Neuronal stem cell (in vitro differentiated cells): ENCODE measurements at regions not wholly inside any gene's neighbourhood (a gene's known extent, or its start where the extent isn't known, plus 50 kb on each side); places are given as distances from the start of the nearest gene placed in this dataset.

Experiments used
- DNase-seq: peaks from one replicate; pipeline ENCODE4 v3.0.0-alpha.2; 2013; ENCODE audit warnings: low spot score
- H2AFZ ChIP-seq: one replicate; pipeline ENCODE4 v1.6.1; 2013; ENCODE audit warnings: mild to moderate bottlenecking, low read length, inconsistent platforms
- H2AK5ac ChIP-seq: 2 replicates; pipeline ENCODE4 v1.6.1; 2013; ENCODE audit warnings: low read depth, mild to moderate bottlenecking, inconsistent platforms, low read length, moderate library complexity, mixed read lengths
- H2BK120ac ChIP-seq: 2 replicates; pipeline ENCODE4 v1.6.1; 2013; ENCODE audit warnings: low read depth, mild to moderate bottlenecking, inconsistent platforms, low read length, moderate library complexity, mixed read lengths
- H2BK12ac ChIP-seq: one replicate; pipeline ENCODE4 v1.6.1; 2013; ENCODE audit warnings: low read length, inconsistent platforms
- H2BK15ac ChIP-seq: 2 replicates; pipeline ENCODE4 v1.6.1; 2013; ENCODE audit warnings: mild to moderate bottlenecking, low read length, inconsistent platforms, mixed read lengths
- H2BK5ac ChIP-seq: one replicate; pipeline ENCODE4 v1.6.1; 2013; ENCODE audit warnings: inconsistent platforms, mild to moderate bottlenecking, low read length, moderate library complexity
- H3K14ac ChIP-seq: one replicate; pipeline ENCODE4 v1.6.1; 2013; ENCODE audit warnings: low read length, inconsistent platforms
- H3K18ac ChIP-seq: 2 replicates; pipeline ENCODE4 v1.6.1; 2013; ENCODE audit warnings: low read length, inconsistent platforms
- H3K23ac ChIP-seq: 2 replicates; pipeline ENCODE4 v1.6.1; 2013; ENCODE audit warnings: low read depth, mild to moderate bottlenecking, mixed read lengths, low read length, inconsistent platforms; ENCODE audit not compliant: poor library complexity
- H3K27ac ChIP-seq: replicated peaks from 3 replicates; pipeline ENCODE4 v1.5.1; 2013; ENCODE audit warnings: low read length, inconsistent platforms
- H3K27me3 ChIP-seq, 3 experiments: 2 replicates each; pipeline ENCODE4 v1.6.1; 2013; ENCODE audit warnings: low read length in 3 of 3, mild to moderate bottlenecking in 2 of 3, inconsistent platforms in 1 of 3, low read depth in 1 of 3, mixed read lengths in 1 of 3, moderate library complexity in 1 of 3; ENCODE audit not compliant: control insufficient read depth in 3 of 3, insufficient read depth in 3 of 3
- H3K36me3 ChIP-seq, 2 donors: replicated peaks in 1 of 2; 2 replicates each; pipeline ENCODE4 v1.6.1; 2013; ENCODE audit warnings: low read length in 2 of 2; ENCODE audit not compliant: control insufficient read depth in 2 of 2, insufficient read depth in 2 of 2
- H3K4ac ChIP-seq: 2 replicates; pipeline ENCODE4 v1.6.1; 2013; ENCODE audit warnings: inconsistent platforms, mild to moderate bottlenecking, low read length, moderate library complexity
- H3K4me1 ChIP-seq, 2 donors: 1 replicate in 1 of 2; 2 replicates in 1 of 2; pipeline ENCODE4 v1.6.1; 2013; ENCODE audit warnings: low read length in 2 of 2, low read depth in 1 of 2; ENCODE audit not compliant: control insufficient read depth in 2 of 2, insufficient read depth in 1 of 2
- H3K4me2 ChIP-seq: one replicate; pipeline ENCODE4 v1.6.1; 2013; ENCODE audit warnings: mild to moderate bottlenecking, low read length, inconsistent platforms; ENCODE audit not compliant: insufficient read depth, poor library complexity, severe bottlenecking
- H3K4me3 ChIP-seq, 2 donors: 2 replicates each; pipeline ENCODE4 v1.5.1; 2013; ENCODE audit warnings: low read length in 2 of 2, mild to moderate bottlenecking in 2 of 2, inconsistent platforms in 1 of 2, moderate library complexity in 1 of 2
- H3K79me1 ChIP-seq: one replicate; pipeline ENCODE4 v1.6.1; 2013; ENCODE audit warnings: low read depth, mild to moderate bottlenecking, inconsistent platforms, low read length, moderate library complexity
- H3K9ac ChIP-seq: one replicate; pipeline ENCODE4 v1.6.1; 2013; ENCODE audit warnings: mild to moderate bottlenecking, low read depth, low read length, inconsistent platforms; ENCODE audit not compliant: poor library complexity
- H3K9me3 ChIP-seq, 2 donors: replicated peaks in 1 of 2; 2 replicates each; pipeline versions ENCODE3 to v1.6.1; 2013; ENCODE audit warnings: low read length in 2 of 2, mild to moderate bottlenecking in 2 of 2, inconsistent platforms in 1 of 2, low read depth in 1 of 2, mixed read lengths in 1 of 2, moderate library complexity in 1 of 2; ENCODE audit not compliant: control insufficient read depth in 2 of 2, insufficient read depth in 1 of 2
- H4K8ac ChIP-seq: one replicate; pipeline ENCODE4 v1.6.1; 2013; ENCODE audit warnings: low read depth, mild to moderate bottlenecking, inconsistent platforms, low read length, moderate library complexity
- H4K91ac ChIP-seq: one replicate; pipeline ENCODE4 v1.6.1; 2013; ENCODE audit warnings: low read length, low read depth, mild to moderate bottlenecking, inconsistent platforms; ENCODE audit not compliant: poor library complexity
- WGBS, 2 donors: extraction: QIAGEN DNeasy Blood & Tissue Kit; methylation state at CpG; one replicate each; pipeline ENCODE4 v1.1.7; 2013; ENCODE audit warnings: missing lambda C conversion rate in 2 of 2, mixed read lengths in 1 of 2; ENCODE audit not compliant: insufficient read length in 2 of 2, insufficient replicate concordance in 1 of 2; ENCODE audit errors: extremely low coverage in 2 of 2; 5-methylcytosine and 5-hydroxymethylcytosine counted together

DNA sequence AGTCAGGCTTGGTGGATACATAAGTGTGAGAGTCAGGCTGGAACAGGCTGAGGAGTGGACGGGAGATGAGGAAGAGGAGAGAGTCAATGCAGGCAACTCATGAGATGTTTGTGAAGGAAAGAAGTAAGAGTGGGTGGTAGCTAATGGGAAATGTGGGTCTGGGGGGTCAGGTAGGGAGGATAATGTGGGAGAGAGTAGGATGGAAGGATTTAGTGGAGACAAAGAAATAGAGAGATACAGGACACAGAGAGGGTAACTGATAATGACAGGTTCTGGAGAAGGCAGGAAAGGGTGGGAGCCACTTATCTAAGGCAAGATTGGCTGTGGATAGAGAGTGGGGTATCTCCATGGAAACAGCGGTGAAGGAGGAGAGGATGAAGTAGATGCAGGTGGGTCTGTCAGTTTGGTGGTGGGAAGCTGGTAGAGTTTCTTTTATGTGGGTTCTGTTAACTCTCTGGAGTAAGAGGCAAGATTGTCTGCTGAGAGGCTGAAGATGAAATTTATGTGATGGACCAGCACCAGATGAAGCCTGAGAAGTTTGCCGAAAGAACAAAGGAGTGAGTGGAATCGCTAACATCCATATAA, 190.6 kb upstream of the SPRED2 start:
- Histone ChIP-seq H3K36me3 (no peaks in the 10 kb centered on the region), H4K8ac (no peak overlapping the region)
- WGBS, 2 donors: no CpG with 5 or more reads among the region's 4 CpGs

GRCh38 chr2:65622499-65622898, 190.1 kb upstream of the SPRED2 start:
- no peaks in the 10 kb centered on the region for H3K79me1 ChIP-seq
- no peak overlapping the region for H4K91ac ChIP-seq
- no peak overlapping the region for H2BK120ac ChIP-seq
- H3K9me3 ChIP-seq: no peaks in the 10 kb centered on the region
- no peak overlapping the region for H2BK12ac ChIP-seq
- no peak overlapping the region for H3K27ac ChIP-seq
- no peak overlapping the region for H4K8ac ChIP-seq
- no peak overlapping the region for H3K9ac ChIP-seq
- no peak overlapping the region for H3K4me2 ChIP-seq
- no peak overlapping the region for H2AK5ac ChIP-seq
- H3K4me1 ChIP-seq: peaks cover 0 to 1% of the 10 kb centered on the region in 2 donors
- H2BK15ac ChIP-seq: no peak overlapping the region
- WGBS, 2 donors: no CpG with 5 or more reads among the region's 1 CpG
- no peak overlapping the region for H3K4ac ChIP-seq
- H3K14ac ChIP-seq: no peak overlapping the region
- H3K36me3 ChIP-seq: no peaks in the 10 kb centered on the region
- H3K23ac ChIP-seq: no peak overlapping the region
- no peak overlapping the region for H3K4me3 ChIP-seq
- no peak overlapping the region for H2AFZ ChIP-seq
- no peak for DNase-seq
- no peak overlapping the region for H3K18ac ChIP-seq
- H2BK5ac ChIP-seq: no peak overlapping the region
- peaks cover 0 to 8% (median 0%) of the 10 kb centered on the region in 3 experiments for H3K27me3 ChIP-seq

More for the DNA sequence above, 190.6 kb upstream of the SPRED2 start:
- no peak overlapping the region for H2AK5ac ChIP-seq
- no peaks in the 10 kb centered on the region for H3K79me1 ChIP-seq
- H3K18ac ChIP-seq: no peak overlapping the region
- no peak overlapping the region for H3K23ac ChIP-seq
- H3K4me2 ChIP-seq: no peak overlapping the region
- no peak overlapping the region for H2BK120ac ChIP-seq
- H2AFZ ChIP-seq: no peak overlapping the region
- H3K9me3 ChIP-seq: no peaks in the 10 kb centered on the region
- no peak overlapping the region for H3K4me3 ChIP-seq
- no peak overlapping the region for H3K4ac ChIP-seq
- no peak overlapping the region for H3K27ac ChIP-seq
- no peak overlapping the region for H2BK5ac ChIP-seq
- peaks cover 0 to 1% of the 10 kb centered on the region in 2 donors for H3K4me1 ChIP-seq
- H4K91ac ChIP-seq: no peak overlapping the region
- no peak overlapping the region for H3K14ac ChIP-seq
- DNase-seq: no peak
- no peak overlapping the region for H3K9ac ChIP-seq
- no peak overlapping the region for H2BK12ac ChIP-seq
- no peak overlapping the region for H2BK15ac ChIP-seq
- peaks cover 0 to 8% (median 0%) of the 10 kb centered on the region in 3 experiments for H3K27me3 ChIP-seq

DNA sequence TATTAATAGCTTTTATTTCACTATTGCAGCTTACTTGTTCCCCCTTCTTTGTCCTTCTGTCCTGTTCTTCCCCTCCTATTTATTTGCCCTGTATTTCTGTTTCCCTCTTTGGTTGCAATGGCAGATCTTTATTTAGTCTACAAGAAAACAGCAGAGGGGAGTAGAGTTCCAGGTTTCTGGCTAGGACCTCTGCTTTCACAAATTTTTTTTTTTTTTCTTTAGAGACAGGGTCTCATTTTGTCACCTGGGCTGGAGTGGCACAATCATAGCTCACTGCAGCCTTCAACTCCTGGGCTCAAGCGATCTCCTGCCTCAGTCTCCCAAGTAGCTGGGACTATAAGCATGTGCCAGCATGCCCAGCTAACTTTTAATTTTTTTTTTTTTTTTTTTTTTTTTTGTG, 188.1 kb upstream of the SPRED2 start:
- H4K91ac ChIP-seq: no peak overlapping the region
- H2BK5ac ChIP-seq: no peak overlapping the region
- H2BK120ac ChIP-seq: no peak overlapping the region
- no peak overlapping the region for H3K9ac ChIP-seq
- no peaks in the 10 kb centered on the region for H3K36me3 ChIP-seq
- H3K4ac ChIP-seq: no peak overlapping the region
- H3K27ac ChIP-seq: no peak overlapping the region
- H2AK5ac ChIP-seq: no peak overlapping the region
- no peak overlapping the region for H2AFZ ChIP-seq
- no peak overlapping the region for H3K4me2 ChIP-seq
- no peak overlapping the region for H2BK12ac ChIP-seq
- no peaks in the 10 kb centered on the region for H3K79me1 ChIP-seq
- peaks cover 0 to 8% (median 0%) of the 10 kb centered on the region in 3 experiments for H3K27me3 ChIP-seq
- no peak overlapping the region for H4K8ac ChIP-seq
- no peak for DNase-seq
- H3K18ac ChIP-seq: no peak overlapping the region
- no peak overlapping the region for H3K23ac ChIP-seq
- H2BK15ac ChIP-seq: no peak overlapping the region
- H3K14ac ChIP-seq: no peak overlapping the region
- H3K4me3 ChIP-seq: no peak overlapping the region
- WGBS, 2 donors: no CpG with 5 or more reads among the region's 1 CpG
- peaks cover 0 to 1% of the 10 kb centered on the region in 2 donors for H3K4me1 ChIP-seq
- no peaks in the 10 kb centered on the region for H3K9me3 ChIP-seq

DNA sequence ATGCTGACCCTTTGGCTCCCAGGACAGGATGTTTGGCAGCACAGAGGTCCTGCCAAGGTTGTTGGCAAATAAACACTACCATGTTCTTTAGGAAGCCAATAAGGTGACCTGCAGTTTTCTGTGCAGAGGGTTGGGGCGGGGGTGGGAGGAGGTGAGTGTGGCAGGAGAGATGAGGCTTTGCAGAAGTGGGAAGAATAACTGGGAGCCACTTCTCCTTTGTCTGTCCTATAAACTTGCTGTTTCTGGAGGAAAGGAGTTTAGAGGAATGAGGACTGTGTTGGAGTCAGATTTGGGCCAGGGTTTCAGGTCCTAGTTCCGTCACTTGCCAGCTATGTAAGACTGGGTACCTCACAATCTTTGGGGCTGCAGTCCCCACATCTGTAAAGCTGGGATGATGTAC, 187.6 kb upstream of the SPRED2 start:
- H3K9ac ChIP-seq: no peak overlapping the region
- no peak overlapping the region for H2BK15ac ChIP-seq
- H3K4me2 ChIP-seq: no peak overlapping the region
- no peak overlapping the region for H3K27ac ChIP-seq
- H3K18ac ChIP-seq: no peak overlapping the region
- no peak overlapping the region for H3K23ac ChIP-seq
- H2BK12ac ChIP-seq: no peak overlapping the region
- H2BK120ac ChIP-seq: no peak overlapping the region
- no peak overlapping the region for H2AK5ac ChIP-seq
- no peaks in the 10 kb centered on the region for H3K79me1 ChIP-seq
- WGBS, 2 donors: no CpG with 5 or more reads among the region's 2 CpGs
- H4K8ac ChIP-seq: no peak overlapping the region
- H3K4me3 ChIP-seq: no peak overlapping the region
- H2BK5ac ChIP-seq: no peak overlapping the region
- H3K4me1 ChIP-seq: peaks cover 0 to 1% of the 10 kb centered on the region in 2 donors
- H3K4ac ChIP-seq: no peak overlapping the region
- H3K27me3 ChIP-seq: peaks cover 0 to 8% (median 0%) of the 10 kb centered on the region in 3 experiments
- DNase-seq: no peak
- H3K9me3 ChIP-seq: no peaks in the 10 kb centered on the region
- no peak overlapping the region for H3K14ac ChIP-seq
- H3K36me3 ChIP-seq: no peaks in the 10 kb centered on the region
- H2AFZ ChIP-seq: no peak overlapping the region
- H4K91ac ChIP-seq: no peak overlapping the region
